Endothelial cell of umbilical vein (primary cell): ENCODE measurements at regions not wholly inside any gene's neighbourhood (a gene's known extent, or its start where the extent isn't known, plus 50 kb on each side); places are given as distances from the start of the nearest gene placed in this dataset.

Experiments used
- CTCF ChIP-seq, 2 donors: IDR thresholded peaks; 1 replicate in 1 of 2; 2 replicates in 1 of 2; pipeline ENCODE4 v1.5.1; 2011; ENCODE audit warnings: low read length in 2 of 2, mild to moderate bottlenecking in 2 of 2, moderate library complexity in 2 of 2, control low read depth in 1 of 2, inconsistent platforms in 1 of 2, low read depth in 1 of 2; ENCODE audit not compliant: insufficient read depth in 1 of 2; ENCODE audit errors: extremely low read depth in 1 of 2
- EZH2 ChIP-seq: IDR thresholded peaks from 2 replicates; pipeline ENCODE4 v1.6.1; 2012; ENCODE audit warnings: borderline replicate concordance, low read depth, mild to moderate bottlenecking, moderate library complexity, low read length, inconsistent platforms; ENCODE audit not compliant: severe bottlenecking
- GATA2 ChIP-seq: IDR thresholded peaks from 2 replicates; pipeline ENCODE4 v1.7.0; 2011; ENCODE audit warnings: low read depth, mild to moderate bottlenecking, moderate library complexity, mixed read lengths, low read length; ENCODE audit not compliant: insufficient read length, insufficient read depth
- JUN ChIP-seq: IDR thresholded peaks from 2 replicates; pipeline ENCODE4 v1.6.1; 2011; ENCODE audit warnings: borderline replicate concordance, low read depth; ENCODE audit not compliant: insufficient read length, insufficient read depth
- MAX ChIP-seq: IDR thresholded peaks from 2 replicates; pipeline ENCODE4 v1.6.1; 2011; ENCODE audit not compliant: insufficient read depth, insufficient read length
- MYC ChIP-seq: IDR thresholded peaks from one replicate; pipeline ENCODE4 v1.6.1; 2011; ENCODE audit warnings: mild to moderate bottlenecking, low read depth, low read length
- POLR2A ChIP-seq: IDR thresholded peaks from 2 replicates; pipeline ENCODE4 v1.6.1; 2012; ENCODE audit warnings: low read depth, mild to moderate bottlenecking, control low read depth, low read length
- POLR2AphosphoS5 ChIP-seq: IDR thresholded peaks from 2 replicates; pipeline ENCODE4 v1.6.1; 2012; ENCODE audit warnings: low read depth, mild to moderate bottlenecking, control low read depth, low read length, moderate library complexity; ENCODE audit not compliant: insufficient read depth

- TF ChIP-seq CTCF (IDR thresholded peaks at IDR 0.05; ENCODE audit: extremely low read depth in 1 of 2, insufficient read depth in 1 of 2, low read depth in 1 of 2, low read length in 2 of 2) (no peak), POLR2A (no peak), MAX (no peak), JUN (no peak), POLR2AphosphoS5 (no peak), EZH2 (no peak), MYC (no peak), GATA2 (no peak)
Measured at GRCh38 chr7:114181280-114181679, 233.3 kb upstream of the FOXP2 start.
